Stimulated activated CD4-positive, alpha-beta T cell treated with anti-CD3 and anti-CD28 coated beads, Interleukin-4, amount 100 ng/mL, for 48 hours (primary cell): ENCODE measurements at regions not wholly inside any gene's neighbourhood (a gene's known extent, or its start where the extent isn't known, plus 50 kb on each side); places are given as distances from the start of the nearest gene placed in this dataset.

Experiments
- DNase-seq, 2 donors: peaks; one replicate each; pipeline ENCODE4 v3.0.0-alpha.2; 2020; ENCODE audit warnings: low read depth in 2 of 2

DNA sequence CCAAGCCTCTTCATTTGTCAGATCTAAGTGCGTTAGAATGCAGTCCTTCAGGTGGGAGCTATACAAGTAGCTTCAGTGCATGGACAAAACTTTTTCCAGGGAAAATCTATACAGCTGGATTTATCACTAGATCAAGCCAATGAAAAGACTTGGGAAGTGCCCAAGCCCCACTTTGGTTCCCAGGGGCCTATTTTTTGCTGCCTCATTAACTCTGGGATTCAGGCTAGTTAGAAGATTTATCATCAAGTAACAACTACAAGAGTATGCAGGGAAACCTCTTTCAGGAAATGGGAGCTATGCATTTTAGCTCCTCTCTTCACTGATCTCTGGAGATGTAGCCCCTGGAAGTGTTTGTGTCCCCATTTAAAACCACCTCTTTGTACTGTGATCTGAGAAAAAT is 908.8 kb downstream of the SQOR start:
- no peak for DNase-seq

- no peak for DNase-seq
Observed at GRCh38 chr15:46548989-46549388, 914.2 kb downstream of the SQOR start.

DNA sequence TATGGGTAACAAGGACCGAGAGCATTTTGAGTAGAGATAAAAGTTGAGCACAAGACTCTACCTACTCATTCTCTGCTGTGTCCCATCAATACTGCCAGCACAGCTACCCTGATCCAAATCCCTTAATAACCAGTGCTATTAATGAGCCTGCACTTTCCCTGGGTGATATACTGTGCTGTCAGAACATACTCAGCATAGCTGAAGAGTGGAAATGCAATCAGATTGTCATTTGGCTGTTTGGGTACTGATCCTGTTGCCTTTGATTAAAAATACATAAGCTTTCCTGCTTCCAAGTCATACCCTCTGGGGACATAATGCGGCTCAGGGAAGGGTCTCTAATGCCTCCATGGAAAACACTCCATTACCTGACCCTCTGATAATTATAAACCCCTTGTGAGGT is 917.5 kb downstream of the SQOR start:
- no peak for DNase-seq

DNA sequence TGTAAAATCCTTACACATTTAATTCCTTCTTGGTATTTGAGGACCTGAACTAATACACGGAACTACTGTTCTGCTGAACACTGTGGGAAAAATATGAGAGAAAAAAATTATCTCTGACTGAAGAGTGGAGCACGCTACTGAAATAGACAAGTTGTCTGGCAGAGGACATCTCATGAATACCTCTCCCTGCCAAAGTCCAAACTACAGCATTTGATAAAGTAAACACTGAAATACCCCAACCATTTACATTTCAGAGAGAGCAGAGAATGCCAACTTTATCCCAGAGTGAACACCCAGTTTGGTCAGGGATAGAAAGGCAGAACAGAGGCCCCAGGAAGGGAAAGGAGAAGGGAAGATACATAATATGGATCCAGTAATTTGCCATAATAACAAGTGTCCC is 920.7 kb downstream of the SQOR start:
- no peak for DNase-seq

DNA sequence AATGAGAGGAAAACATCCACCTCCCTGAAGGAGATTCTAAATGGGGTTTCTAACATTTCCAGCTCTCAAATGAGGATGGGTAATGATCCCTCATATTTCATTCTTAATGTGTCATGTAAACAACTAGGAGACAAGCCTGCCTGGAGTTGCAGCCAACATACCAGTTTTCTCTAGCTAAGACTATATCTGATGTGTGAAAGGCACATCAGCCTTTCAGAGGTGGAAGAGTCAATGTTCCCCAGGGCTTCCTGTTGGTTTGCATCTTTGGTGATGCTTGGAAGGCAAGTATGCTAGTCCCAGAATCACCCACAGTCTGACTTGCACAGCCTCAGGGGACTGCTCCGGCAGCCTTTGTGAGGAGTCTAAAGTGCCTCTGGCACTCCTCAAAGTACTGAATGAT is 921.2 kb downstream of the SQOR start:
- no peak for DNase-seq

DNA sequence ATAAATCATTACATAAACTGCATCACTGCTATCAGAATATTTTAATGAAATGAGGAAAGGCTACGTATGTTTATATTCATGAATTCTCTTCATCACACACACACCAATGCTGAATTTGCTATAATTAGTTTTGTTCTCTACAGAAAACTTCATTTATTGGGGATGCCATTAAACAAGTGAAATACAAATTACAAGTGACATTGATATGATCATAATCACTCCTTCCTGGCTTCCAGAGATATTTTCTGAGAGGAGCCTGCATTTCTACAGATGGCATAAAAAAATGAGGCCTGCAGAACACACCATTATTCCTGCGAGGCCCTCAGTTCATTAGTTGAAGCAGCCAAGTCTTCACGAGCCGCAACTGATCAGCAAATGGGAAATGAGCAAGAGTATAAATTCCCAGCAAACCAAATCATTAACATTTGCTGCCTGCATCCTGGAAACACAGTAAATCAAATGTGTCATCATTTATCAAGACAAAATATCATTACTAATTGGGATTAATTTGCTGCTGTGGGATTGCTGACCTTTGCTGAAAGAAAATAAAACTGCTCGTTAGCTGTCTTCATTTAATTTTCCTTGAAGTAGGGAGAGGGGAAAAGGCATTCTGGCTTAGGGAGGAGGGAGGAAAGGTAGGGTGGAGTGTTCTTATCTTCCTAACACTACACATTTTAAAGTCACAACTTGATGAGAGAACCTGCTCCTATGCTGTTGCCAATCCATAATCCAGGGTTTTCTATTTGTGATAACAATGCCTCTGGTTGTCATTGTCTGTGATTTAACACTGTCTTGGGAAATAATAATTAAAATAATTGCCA is 921.9 kb downstream of the SQOR start:
- no peak for DNase-seq

DNA sequence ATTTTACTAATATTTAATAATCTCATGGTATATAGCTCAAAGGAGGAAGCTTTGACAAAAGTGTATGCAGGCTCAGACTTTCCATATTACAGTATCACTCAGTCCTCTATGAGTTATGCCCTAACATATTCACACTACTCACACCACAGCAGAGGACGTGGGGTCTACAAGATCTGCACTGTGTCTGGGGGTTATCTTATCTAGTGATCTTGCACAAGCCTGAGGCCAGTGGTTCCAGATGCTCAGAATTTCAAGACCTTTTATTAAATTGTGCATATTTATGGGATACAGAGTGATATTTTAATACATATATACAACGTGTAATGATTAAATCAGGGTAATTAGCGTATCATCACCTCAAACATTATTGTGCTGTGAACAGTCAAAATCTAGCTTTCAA is 933.1 kb downstream of the SQOR start:
- no peak for DNase-seq

DNA sequence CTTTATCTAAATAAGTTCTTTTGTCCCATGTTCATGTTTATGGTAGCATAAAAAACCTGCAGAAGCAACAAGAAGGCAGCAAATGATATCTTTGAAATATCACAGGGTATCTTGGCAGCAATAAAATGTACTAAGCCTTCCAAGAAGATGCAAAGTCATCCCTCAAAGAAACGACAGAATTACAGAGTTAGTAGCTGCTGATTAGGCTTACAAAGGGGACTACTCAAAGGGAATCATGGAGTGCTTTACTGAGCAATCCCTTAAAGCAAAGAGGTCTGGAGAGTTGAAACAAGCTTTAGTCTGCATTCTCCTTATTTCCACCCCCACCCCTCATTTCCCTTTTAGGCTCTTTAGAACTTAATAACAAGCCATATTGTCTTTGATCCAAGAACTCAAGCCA is 935.0 kb downstream of the SQOR start:
- DNase-seq: no peak

DNA sequence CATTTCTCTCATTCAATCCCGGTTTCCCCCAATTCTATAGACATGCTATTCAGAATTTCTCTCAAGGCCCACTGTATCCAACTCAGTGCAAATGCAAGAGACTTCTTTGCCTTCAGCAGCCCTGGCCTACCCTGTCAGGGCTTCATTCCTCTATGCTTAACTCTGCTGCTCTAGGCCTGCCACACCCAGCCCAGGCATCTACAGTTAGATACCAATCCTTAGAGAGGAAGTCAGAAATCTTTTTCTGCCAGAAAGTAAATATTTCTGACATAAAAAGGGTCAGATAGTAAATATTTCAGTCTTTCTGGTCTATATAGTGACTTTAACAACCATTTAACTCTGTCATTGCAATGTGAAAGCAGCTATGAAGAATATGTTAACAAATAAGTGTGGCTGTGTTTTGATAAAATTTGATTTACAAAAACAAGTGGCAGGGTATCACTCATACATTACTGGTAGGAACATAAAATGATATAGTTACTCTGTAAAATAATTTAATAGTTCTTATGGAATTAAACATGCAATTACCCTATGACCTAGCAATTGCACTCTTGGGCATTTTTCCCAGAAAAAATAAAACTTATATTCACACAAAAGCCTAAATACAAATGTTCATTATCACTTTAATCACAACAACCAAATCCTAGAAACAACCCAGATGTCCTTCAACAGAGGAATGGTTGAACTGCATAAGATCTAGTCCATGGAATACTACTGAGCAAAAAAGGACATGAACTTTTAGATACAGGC is 942.0 kb downstream of the SQOR start:
- DNase-seq: no peak

DNA sequence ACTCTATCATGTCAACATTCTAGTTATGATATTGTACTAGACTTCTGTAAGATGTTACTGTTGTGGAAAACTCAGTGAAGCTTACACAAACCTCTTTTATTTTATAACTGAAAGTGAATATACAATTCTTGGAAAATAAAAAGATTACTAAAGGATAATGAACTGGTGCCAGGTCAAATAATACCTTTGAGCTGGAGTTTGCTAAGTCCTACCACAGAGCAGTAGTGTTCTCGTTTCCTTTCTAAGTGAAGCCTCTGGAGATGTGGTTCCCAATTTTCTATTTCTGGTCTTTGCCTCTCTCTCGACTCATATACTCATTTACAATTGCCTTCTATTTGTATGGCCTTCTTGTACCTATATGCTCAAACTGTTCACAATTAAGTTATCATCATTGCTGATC is 942.9 kb downstream of the SQOR start:
- no peak for DNase-seq

DNA sequence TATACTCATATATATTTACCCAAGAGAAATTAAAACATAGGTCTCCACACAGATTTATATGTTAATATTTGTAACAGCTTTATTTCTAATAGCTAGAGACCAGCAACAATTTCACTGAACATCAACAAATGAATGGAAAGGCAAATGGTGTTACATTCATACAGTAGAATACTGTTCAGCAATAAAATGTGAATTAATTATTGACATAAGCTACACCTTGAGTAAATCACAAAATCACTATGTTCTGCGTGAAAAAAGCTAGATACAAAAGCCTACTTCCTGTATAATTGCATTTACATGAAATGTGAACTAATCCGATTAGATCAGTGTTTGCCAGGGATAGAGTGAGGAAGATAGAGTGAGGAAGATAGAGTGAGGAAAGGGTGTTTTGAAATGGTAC is 945.7 kb downstream of the SQOR start:
- no peak for DNase-seq

DNA sequence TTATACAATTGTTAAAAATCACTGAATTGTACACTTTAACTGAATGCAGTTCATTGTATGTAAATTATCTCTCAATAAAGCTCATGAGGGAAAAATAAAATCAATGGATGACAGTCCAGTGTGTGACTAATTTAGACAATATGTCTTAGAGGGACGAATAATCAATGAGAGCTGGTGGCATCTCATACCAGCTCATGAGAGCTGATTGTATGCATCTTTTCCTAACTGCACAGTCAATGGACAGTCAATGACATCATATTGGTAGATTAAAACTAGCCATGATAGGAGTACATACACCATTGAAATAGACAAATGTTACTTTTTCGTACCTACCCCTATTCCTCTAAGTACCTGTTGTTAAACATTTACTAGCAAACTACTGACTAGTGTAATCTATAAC is 946.1 kb downstream of the SQOR start:
- DNase-seq: no peak

- no peak for DNase-seq
Observed at GRCh38 chr15:46589088-46589487, 954.3 kb downstream of the SQOR start.

DNA sequence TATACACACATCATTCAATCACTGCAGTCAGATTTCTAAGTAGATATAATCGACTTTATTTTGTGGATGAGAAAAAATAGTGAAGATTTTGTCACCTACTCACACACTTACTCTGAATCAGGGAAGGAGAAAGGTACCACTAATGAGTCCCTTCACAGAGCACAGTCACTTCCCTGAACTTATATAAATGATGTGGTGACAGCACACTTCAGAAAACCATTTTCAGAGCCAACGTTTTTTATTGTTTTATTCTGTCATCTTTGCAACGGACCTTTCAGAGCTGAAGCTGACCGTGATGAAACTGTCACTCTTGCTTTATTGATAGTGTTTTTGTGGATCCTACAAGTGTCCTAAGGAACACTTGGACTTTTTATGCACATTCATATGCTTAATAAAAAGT is 956.6 kb downstream of the SQOR start:
- DNase-seq: no peak

GRCh38 chr15:46595016-46595415 is 960.2 kb downstream of the SQOR start:
- DNase-seq: no peak

- no peak for DNase-seq
Observed at GRCh38 chr15:46607077-46607476, 972.2 kb downstream of the SQOR start.

DNA sequence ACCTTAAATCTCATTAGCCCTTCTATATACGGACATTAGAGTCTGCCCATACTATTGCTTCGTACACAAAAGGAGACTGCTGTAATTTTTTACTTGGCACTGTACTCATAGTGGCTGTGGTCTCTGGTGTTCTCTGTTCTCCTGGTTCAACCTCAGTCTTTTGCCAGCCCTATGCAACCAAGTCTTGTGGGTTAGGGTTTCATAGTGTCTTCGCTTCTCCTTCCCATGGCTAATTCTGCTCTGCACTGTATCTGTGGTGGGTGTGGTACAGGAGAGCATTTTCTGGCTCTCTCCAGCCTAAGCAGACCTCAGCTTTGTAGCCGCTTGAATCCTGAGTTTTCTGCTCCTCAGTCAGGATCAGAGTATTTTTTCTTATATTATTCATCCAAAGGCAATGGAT is 981.2 kb downstream of the SQOR start:
- DNase-seq: no peak

- DNase-seq: no peak
Observed at GRCh38 chr15:46617507-46617906, 982.7 kb downstream of the SQOR start.

GRCh38 chr15:46618984-46619383 is 984.2 kb downstream of the SQOR start:
- no peak for DNase-seq

GRCh38 chr15:46620392-46621013 is 985.7 kb downstream of the SQOR start:
- no peak for DNase-seq

DNA sequence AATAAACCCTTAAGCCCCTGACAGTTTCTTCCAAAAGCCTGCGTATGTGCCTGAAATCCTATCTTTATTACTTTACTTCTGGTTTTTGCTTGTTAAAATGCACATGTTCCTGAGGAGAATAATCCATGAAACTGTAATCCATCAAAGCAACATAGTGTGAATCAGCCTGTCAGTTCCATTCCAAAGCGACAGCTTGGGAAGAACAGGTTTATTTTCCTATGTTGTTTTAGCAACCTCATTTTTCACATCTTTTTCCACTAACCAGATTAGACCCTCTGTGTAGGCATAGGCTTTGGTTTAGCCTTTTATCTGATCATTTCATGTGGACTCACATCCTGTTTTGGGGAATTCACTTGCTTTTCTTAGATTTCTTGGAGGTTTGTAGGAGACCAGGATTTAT is 988.0 kb downstream of the SQOR start:
- no peak for DNase-seq

DNA sequence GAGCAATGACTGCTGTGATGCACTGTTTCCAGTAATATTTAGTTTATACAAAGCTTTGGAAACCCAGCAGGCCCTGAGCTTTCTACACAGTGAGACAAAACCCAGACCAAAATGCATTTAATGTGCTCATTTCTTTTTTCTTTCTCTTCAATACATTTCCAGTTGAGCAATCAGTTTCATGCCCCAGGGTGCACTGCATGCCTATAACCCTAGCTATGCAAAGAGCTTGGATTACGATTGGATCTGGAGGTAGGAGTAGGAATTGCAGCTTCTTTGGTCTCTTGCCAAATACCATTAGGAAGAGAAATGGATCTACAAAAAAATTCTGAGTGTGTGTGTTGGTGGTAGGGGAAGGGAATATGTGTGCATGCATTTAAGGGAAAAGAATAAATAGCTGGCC is 1001.4 kb downstream of the SQOR start:
- DNase-seq: no peak
